Right lobe of liver (tissue), 4 donors: ENCODE measurements at regions not wholly inside any gene's neighbourhood (a gene's known extent, or its start where the extent isn't known, plus 50 kb on each side); places are given as distances from the start of the nearest gene placed in this dataset.

Experiments
- POLR2A ChIP-seq: fragments of 450-650 bp; IDR thresholded peaks from one replicate; pipeline ENCODE4 v1.6.1; 2017; ENCODE audit warnings: antibody characterized with exemption, mild to moderate bottlenecking
- TF ChIP-seq, protein P1 (sequence below), 4 donors: fragments of 200-600 bp in 3 of 4; fragments of 450-650 bp in 1 of 4; IDR thresholded peaks; one replicate each; pipeline versions ENCODE4 v1.5.1 to v1.8.0; 2016 to 2022; ENCODE audit warnings: antibody characterized with exemption in 4 of 4, mild to moderate bottlenecking in 2 of 4
- donor health status: DM: no; HTN: no; CAD: no.
- donor health status: DM: no; HTN: no; CAD: no.
- donor health status: DM: no; HTN: yes; CAD: no.

DNA sequence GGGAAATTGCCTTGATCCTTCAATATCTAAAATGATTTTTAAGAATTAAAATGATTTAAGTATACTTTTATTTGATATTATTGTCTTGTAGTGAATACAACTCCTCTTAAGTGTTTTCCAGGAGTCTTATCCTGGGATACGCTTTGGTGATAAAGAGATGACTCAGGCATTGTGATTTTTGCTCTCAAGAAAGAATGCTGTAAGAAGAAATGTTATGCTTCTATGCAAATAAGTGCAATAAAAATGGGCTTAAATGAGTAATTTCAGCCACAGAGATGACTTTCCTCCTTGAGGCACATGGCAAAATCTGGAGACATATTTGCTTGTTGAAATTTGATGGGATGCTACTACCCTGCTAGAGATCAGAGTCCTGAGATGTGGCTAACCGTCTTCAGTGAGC, 358.6 kb upstream of the BCHE start:
- no peak for TF ChIP-seq POLR2A
- TF ChIP-seq, protein P1, sequence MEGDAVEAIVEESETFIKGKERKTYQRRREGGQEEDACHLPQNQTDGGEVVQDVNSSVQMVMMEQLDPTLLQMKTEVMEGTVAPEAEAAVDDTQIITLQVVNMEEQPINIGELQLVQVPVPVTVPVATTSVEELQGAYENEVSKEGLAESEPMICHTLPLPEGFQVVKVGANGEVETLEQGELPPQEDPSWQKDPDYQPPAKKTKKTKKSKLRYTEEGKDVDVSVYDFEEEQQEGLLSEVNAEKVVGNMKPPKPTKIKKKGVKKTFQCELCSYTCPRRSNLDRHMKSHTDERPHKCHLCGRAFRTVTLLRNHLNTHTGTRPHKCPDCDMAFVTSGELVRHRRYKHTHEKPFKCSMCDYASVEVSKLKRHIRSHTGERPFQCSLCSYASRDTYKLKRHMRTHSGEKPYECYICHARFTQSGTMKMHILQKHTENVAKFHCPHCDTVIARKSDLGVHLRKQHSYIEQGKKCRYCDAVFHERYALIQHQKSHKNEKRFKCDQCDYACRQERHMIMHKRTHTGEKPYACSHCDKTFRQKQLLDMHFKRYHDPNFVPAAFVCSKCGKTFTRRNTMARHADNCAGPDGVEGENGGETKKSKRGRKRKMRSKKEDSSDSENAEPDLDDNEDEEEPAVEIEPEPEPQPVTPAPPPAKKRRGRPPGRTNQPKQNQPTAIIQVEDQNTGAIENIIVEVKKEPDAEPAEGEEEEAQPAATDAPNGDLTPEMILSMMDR (IDR thresholded peaks at IDR 0.05) = no peak
